ENCODE measurements at regions not wholly inside any gene's neighbourhood (a gene's known extent, or its start where the extent isn't known, plus 50 kb on each side); places are given as distances from the start of the nearest gene placed in this dataset.

DNA sequence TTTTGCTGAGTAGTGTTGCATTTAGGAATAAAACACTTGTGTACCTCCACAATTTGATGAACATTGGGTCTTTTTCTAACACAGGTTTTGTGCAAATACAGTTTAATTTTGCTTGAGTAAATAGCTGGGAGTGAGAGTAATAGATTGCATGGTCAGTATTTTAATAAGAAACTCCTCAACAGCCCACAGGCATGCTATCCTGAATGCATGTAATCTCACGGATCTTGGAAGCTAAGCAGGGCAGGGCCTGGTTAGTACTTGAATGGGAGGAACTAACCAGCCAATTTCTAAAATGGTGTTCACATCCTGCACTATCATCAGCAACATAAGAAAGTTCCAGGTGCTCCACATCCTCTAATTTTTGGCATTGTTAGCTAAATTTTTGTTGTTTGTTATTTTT, 685.4 kb upstream of the MBL2 start:
- H3K9me3 ChIP-seq (ENCODE audit: control insufficient read depth in 1 of 2, insufficient read depth in 1 of 2, low read depth in 1 of 2, low read length in 2 of 2) = peaks cover under 1 to 5% of the 10 kb centered on the region in 2 experiments; a peak in 1 of 4 replicates
- no peak overlapping the region for H2AFZ ChIP-seq (ENCODE audit: low read depth, low read length, poor library complexity, severe bottlenecking)
- H3K27me3 ChIP-seq (ENCODE audit: insufficient read depth, low read length) = no peaks in the 10 kb centered on the region
- ChIA-PET POLR2A (no interaction called here), RAD21 (ENCODE audit: low non-redundant PET in 1 of 2, low total read pairs in 2 of 2, uncharacterized antibody in 2 of 2, unreplicated experiment in 2 of 2) (no interaction called here), CTCF (no interaction called here)
- TF ChIP-seq FOSL1 (IDR thresholded peaks at IDR 0.05; ENCODE audit: low read depth) (no peak), EZH2phosphoT487 (IDR thresholded peaks at IDR 0.05; ENCODE audit: borderline replicate concordance) (no peak), YY1 (IDR thresholded peaks at IDR 0.05; ENCODE audit: extremely low read depth, insufficient replicate concordance, low read depth, low read length) (no peak), POLR2AphosphoS5 (IDR thresholded peaks at IDR 0.05; ENCODE audit: low read depth, low read length) (no peak), CEBPB (IDR thresholded peaks at IDR 0.05; ENCODE audit: low read depth) (no peak), EGR1 (IDR thresholded peaks at IDR 0.05; ENCODE audit: low read depth) (no peak), POLR2A (IDR thresholded peaks at IDR 0.05; ENCODE audit: borderline replicate concordance, extremely low read depth, insufficient read depth, insufficient read length) (no peak), TCF7L2 (IDR thresholded peaks at IDR 0.05; ENCODE audit: borderline replicate concordance, extremely low read depth, insufficient read depth, insufficient read length) (no peak), ELF1 (IDR thresholded peaks at IDR 0.05; ENCODE audit: borderline replicate concordance, low read depth) (no peak), JUND (IDR thresholded peaks at IDR 0.05) (no peak), SRF (IDR thresholded peaks at IDR 0.05; ENCODE audit: low read depth) (no peak), RAD21 (IDR thresholded peaks at IDR 0.05; ENCODE audit: low read depth) (no peak), SIN3A (IDR thresholded peaks at IDR 0.05; ENCODE audit: low read depth) (no peak), CBX3 (IDR thresholded peaks at IDR 0.05; ENCODE audit: low read depth) (no peak)
- TF ChIP-seq, protein P1, sequence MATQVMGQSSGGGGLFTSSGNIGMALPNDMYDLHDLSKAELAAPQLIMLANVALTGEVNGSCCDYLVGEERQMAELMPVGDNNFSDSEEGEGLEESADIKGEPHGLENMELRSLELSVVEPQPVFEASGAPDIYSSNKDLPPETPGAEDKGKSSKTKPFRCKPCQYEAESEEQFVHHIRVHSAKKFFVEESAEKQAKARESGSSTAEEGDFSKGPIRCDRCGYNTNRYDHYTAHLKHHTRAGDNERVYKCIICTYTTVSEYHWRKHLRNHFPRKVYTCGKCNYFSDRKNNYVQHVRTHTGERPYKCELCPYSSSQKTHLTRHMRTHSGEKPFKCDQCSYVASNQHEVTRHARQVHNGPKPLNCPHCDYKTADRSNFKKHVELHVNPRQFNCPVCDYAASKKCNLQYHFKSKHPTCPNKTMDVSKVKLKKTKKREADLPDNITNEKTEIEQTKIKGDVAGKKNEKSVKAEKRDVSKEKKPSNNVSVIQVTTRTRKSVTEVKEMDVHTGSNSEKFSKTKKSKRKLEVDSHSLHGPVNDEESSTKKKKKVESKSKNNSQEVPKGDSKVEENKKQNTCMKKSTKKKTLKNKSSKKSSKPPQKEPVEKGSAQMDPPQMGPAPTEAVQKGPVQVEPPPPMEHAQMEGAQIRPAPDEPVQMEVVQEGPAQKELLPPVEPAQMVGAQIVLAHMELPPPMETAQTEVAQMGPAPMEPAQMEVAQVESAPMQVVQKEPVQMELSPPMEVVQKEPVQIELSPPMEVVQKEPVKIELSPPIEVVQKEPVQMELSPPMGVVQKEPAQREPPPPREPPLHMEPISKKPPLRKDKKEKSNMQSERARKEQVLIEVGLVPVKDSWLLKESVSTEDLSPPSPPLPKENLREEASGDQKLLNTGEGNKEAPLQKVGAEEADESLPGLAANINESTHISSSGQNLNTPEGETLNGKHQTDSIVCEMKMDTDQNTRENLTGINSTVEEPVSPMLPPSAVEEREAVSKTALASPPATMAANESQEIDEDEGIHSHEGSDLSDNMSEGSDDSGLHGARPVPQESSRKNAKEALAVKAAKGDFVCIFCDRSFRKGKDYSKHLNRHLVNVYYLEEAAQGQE (IDR thresholded peaks at IDR 0.05; ENCODE audit: low read depth) = no peak
- TF ChIP-seq, protein P2, sequence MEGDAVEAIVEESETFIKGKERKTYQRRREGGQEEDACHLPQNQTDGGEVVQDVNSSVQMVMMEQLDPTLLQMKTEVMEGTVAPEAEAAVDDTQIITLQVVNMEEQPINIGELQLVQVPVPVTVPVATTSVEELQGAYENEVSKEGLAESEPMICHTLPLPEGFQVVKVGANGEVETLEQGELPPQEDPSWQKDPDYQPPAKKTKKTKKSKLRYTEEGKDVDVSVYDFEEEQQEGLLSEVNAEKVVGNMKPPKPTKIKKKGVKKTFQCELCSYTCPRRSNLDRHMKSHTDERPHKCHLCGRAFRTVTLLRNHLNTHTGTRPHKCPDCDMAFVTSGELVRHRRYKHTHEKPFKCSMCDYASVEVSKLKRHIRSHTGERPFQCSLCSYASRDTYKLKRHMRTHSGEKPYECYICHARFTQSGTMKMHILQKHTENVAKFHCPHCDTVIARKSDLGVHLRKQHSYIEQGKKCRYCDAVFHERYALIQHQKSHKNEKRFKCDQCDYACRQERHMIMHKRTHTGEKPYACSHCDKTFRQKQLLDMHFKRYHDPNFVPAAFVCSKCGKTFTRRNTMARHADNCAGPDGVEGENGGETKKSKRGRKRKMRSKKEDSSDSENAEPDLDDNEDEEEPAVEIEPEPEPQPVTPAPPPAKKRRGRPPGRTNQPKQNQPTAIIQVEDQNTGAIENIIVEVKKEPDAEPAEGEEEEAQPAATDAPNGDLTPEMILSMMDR (IDR thresholded peaks at IDR 0.05 in 2 of 3, conservative IDR thresholded peaks at IDR 0.05 in 1 of 3; ENCODE audit: borderline replicate concordance in 1 of 3, insufficient read depth in 1 of 3, low read depth in 2 of 3, low read length in 2 of 3) = no peak
- TF ChIP-seq, protein P3, sequence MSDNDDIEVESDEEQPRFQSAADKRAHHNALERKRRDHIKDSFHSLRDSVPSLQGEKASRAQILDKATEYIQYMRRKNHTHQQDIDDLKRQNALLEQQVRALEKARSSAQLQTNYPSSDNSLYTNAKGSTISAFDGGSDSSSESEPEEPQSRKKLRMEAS (IDR thresholded peaks at IDR 0.05) = no peak
- TF ChIP-seq, protein P4, sequence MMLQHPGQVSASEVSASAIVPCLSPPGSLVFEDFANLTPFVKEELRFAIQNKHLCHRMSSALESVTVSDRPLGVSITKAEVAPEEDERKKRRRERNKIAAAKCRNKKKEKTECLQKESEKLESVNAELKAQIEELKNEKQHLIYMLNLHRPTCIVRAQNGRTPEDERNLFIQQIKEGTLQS (IDR thresholded peaks at IDR 0.05) = no peak
- TF ChIP-seq, protein P5, sequence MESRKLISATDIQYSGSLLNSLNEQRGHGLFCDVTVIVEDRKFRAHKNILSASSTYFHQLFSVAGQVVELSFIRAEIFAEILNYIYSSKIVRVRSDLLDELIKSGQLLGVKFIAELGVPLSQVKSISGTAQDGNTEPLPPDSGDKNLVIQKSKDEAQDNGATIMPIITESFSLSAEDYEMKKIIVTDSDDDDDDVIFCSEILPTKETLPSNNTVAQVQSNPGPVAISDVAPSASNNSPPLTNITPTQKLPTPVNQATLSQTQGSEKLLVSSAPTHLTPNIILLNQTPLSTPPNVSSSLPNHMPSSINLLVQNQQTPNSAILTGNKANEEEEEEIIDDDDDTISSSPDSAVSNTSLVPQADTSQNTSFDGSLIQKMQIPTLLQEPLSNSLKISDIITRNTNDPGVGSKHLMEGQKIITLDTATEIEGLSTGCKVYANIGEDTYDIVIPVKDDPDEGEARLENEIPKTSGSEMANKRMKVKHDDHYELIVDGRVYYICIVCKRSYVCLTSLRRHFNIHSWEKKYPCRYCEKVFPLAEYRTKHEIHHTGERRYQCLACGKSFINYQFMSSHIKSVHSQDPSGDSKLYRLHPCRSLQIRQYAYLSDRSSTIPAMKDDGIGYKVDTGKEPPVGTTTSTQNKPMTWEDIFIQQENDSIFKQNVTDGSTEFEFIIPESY (IDR thresholded peaks at IDR 0.05; ENCODE audit: extremely low read depth, insufficient replicate concordance, low read length) = no peak
- H3K79me2 ChIP-seq (ENCODE audit: insufficient read depth, low read length) = no peaks in the 10 kb centered on the region
- H3K27ac ChIP-seq (ENCODE audit: low read depth, low read length) = no peak overlapping the region
- ATAC-seq (no peak), DNase-seq (ENCODE audit: low read depth, low spot score) (no peak)
- H3K4me3 ChIP-seq (replicated peaks in 1 of 2; ENCODE audit: low read depth in 1 of 2, low read length in 2 of 2) = no peak overlapping the region
- H4K20me1 ChIP-seq (ENCODE audit: insufficient read depth) = no peaks in the 10 kb centered on the region
- no peaks in the 10 kb centered on the region for H3K9me2 ChIP-seq (ENCODE audit: insufficient read depth)
- no peak overlapping the region for H3K9ac ChIP-seq (ENCODE audit: low read length)
- no peaks in the 10 kb centered on the region for H3K36me3 ChIP-seq (ENCODE audit: control insufficient read depth in 1 of 2, insufficient read depth in 2 of 2, low read length in 2 of 2)
- BruUV-seq (replicated peaks) = no TSS peak
- H3K4me1 ChIP-seq (ENCODE audit: control insufficient read depth in 1 of 2, insufficient read depth in 2 of 2, low read length in 2 of 2) = no peaks in the 10 kb centered on the region
- H3K4me2 ChIP-seq (ENCODE audit: low read length) = no peak overlapping the region
- intact Hi-C loops (cut with micrococcal nuclease) = no loop called here
